NCI-H524 treated with DMSO at 0.1 percent for 48 hours (cell line): ENCODE measurements at regions not wholly inside any gene's neighbourhood (a gene's known extent, or its start where the extent isn't known, plus 50 kb on each side); places are given as distances from the start of the nearest gene placed in this dataset.
"Not testable (repeated sequence)": the region's sequence is repeated elsewhere in the genome, so short reads cannot be mapped to it uniquely, and the experiment has no call there.

Experiments
- DNase-seq: peaks from one replicate; lab custom pipeline; 2025; lab: John Stamatoyannopoulos, UW

GRCh38 chr2:38243186-38243880 lies 133.7 kb downstream of the ATL2 start:
- DNase-seq: no peak

- no peak for DNase-seq
These were observed 137.6 kb downstream of the ATL2 start for GRCh38 chr2:38239452-38239851.

- DNase-seq: not testable (repeated sequence)
These were observed 138.4 kb downstream of the ATL2 start for GRCh38 chr2:38238705-38239104.

- DNase-seq: no peak
These were observed 139.8 kb downstream of the ATL2 start for GRCh38 chr2:38237311-38237710.

GRCh38 chr2:38233231-38233983 lies 143.7 kb downstream of the ATL2 start:
- no peak for DNase-seq

- no peak for DNase-seq
These were observed 144.6 kb downstream of the ATL2 start for GRCh38 chr2:38232454-38232853.

GRCh38 chr2:38230756-38231155 lies 146.3 kb downstream of the ATL2 start:
- no peak for DNase-seq

GRCh38 chr2:38228753-38229152 lies 148.3 kb downstream of the ATL2 start:
- no peak for DNase-seq

- DNase-seq: no peak
These were observed 149.0 kb upstream of the CYP1B1 start for GRCh38 chr2:38224821-38225437.

GRCh38 chr2:38224181-38224580 lies 148.2 kb upstream of the CYP1B1 start:
- DNase-seq: no peak

- no peak for DNase-seq
These were observed 147.3 kb upstream of the CYP1B1 start for GRCh38 chr2:38223256-38223655.

GRCh38 chr2:38220164-38220563 lies 144.2 kb upstream of the CYP1B1 start:
- DNase-seq: no peak

- DNase-seq: no peak
These were observed 143.0 kb upstream of the CYP1B1 start for GRCh38 chr2:38218995-38219394.

- no peak for DNase-seq
These were observed 142.6 kb upstream of the CYP1B1 start for GRCh38 chr2:38218591-38218991.

- DNase-seq: peak; percentile 11
These were observed 141.6 kb upstream of the CYP1B1 start for GRCh38 chr2:38217401-38218188.

GRCh38 chr2:38216886-38217285 lies 140.9 kb upstream of the CYP1B1 start:
- DNase-seq: no peak

GRCh38 chr2:38215993-38216392 lies 140.0 kb upstream of the CYP1B1 start:
- no peak for DNase-seq

GRCh38 chr2:38215522-38215921 lies 139.6 kb upstream of the CYP1B1 start:
- DNase-seq: no peak

- no peak for DNase-seq
These were observed 138.3 kb upstream of the CYP1B1 start for GRCh38 chr2:38214209-38214717.

GRCh38 chr2:38213619-38214167 lies 137.7 kb upstream of the CYP1B1 start:
- no peak for DNase-seq

GRCh38 chr2:38212312-38212711 lies 136.4 kb upstream of the CYP1B1 start:
- no peak for DNase-seq

- DNase-seq: no peak
These were observed 131.2 kb upstream of the CYP1B1 start for GRCh38 chr2:38207168-38207567.
